Panc1 (cell line): ENCODE measurements at regions not wholly inside any gene's neighbourhood (a gene's known extent, or its start where the extent isn't known, plus 50 kb on each side); places are given as distances from the start of the nearest gene placed in this dataset.

ENCODE experiments used
- ATAC-seq: fragments of 200-7000 bp; cut with Tn5 transposase; 2 replicates; pipeline ENCODE4 v1.9.1; 2020; ENCODE audit warnings: mild to moderate bottlenecking, moderate library complexity
- BruUV-seq: library from RNA; stranded (reverse); fragments of 400-500 nt; replicated peaks from 2 replicates; lab custom pipeline; 2021; lab: Mats Ljungman, UMichigan
- CTCF ChIA-PET: fragments of 300-600 bp; sonication (Branson Sonifier 250); formaldehyde crosslinking; loops from one replicate; lab custom pipeline; 2022; ENCODE audit warnings: antibody characterized with exemption; lab: Charles Lee
- POLR2A ChIA-PET: fragments of 300-600 bp; sonication (Branson Sonifier 250); formaldehyde crosslinking; loops from one replicate; lab custom pipeline; 2022; ENCODE audit warnings: antibody characterized with exemption; lab: Charles Lee
- DNase-seq: peaks from one replicate; pipeline ENCODE4 v3.0.0-alpha.2; 2010; ENCODE audit warnings: low read depth, low spot score
- H3K27ac ChIP-seq: 2 replicates; pipeline ENCODE4 v1.5.1; 2011; ENCODE audit warnings: mild to moderate bottlenecking, low read length, inconsistent platforms
- H3K27me3 ChIP-seq: fragments of 200-500 bp; sonication (Bioruptor generic); 2 replicates; pipeline ENCODE4 v1.6.0; 2014; ENCODE audit warnings: low read length, inconsistent platforms; ENCODE audit not compliant: control insufficient read depth, insufficient read depth
- H3K36me3 ChIP-seq: fragments of 200-500 bp; sonication (Bioruptor generic); 2 replicates; pipeline ENCODE4 v1.5.1; 2014; ENCODE audit warnings: inconsistent platforms, mild to moderate bottlenecking, low read length, moderate library complexity; ENCODE audit not compliant: control insufficient read depth, insufficient read depth
- H3K4me1 ChIP-seq: 2 replicates; pipeline ENCODE4 v1.5.1; 2011; ENCODE audit warnings: inconsistent platforms, mild to moderate bottlenecking, low read length, moderate library complexity; ENCODE audit not compliant: control insufficient read depth, insufficient read depth
- H3K4me3 ChIP-seq, 2 experiments: 2 replicates each; pipeline ENCODE4 v1.5.1; 2011 to 2012; ENCODE audit warnings: low read depth in 2 of 2, low read length in 2 of 2, mild to moderate bottlenecking in 2 of 2, inconsistent platforms in 1 of 2, moderate library complexity in 1 of 2
- H3K9me3 ChIP-seq: fragments of 200-500 bp; sonication (Bioruptor generic); 2 replicates; pipeline ENCODE4 v1.5.1; 2014; ENCODE audit warnings: low read depth, mild to moderate bottlenecking, inconsistent platforms, low read length, moderate library complexity; ENCODE audit not compliant: control insufficient read depth, insufficient read depth
- POLR2AphosphoS5 ChIP-seq: IDR thresholded peaks from 2 replicates; pipeline ENCODE4 v1.6.1; 2012; ENCODE audit warnings: mild to moderate bottlenecking, low read depth, low read length, moderate library complexity
- SIN3A ChIP-seq: IDR thresholded peaks from 2 replicates; pipeline ENCODE4 v1.6.1; 2012; ENCODE audit warnings: low read depth, mild to moderate bottlenecking, low read length, moderate library complexity, borderline replicate concordance; ENCODE audit not compliant: insufficient read depth
- TCF7L2 ChIP-seq: IDR thresholded peaks from 2 replicates; pipeline ENCODE4 v1.6.1; 2011; ENCODE audit warnings: mild to moderate bottlenecking, low read depth, low read length, inconsistent platforms
- in situ Hi-C: cut with HindIII; loops from 2 replicates; pipeline ENCODE4 v1.10.0; 2016; ENCODE audit warnings: low sequenced_read_pairs, low pct_unique_long_range_greater_than_20kb
- intact Hi-C: fragments of 100-400 bp; cut with micrococcal nuclease; formaldehyde crosslinking; loops from one replicate; pipeline ENCODE4 v1.10.0; 2022; ENCODE audit not compliant: unreplicated experiment
- TF ChIP-seq, protein P1 (sequence below), 2 experiments: IDR thresholded peaks; 2 replicates each; pipeline ENCODE4 v1.6.1; 2011 to 2012; ENCODE audit warnings: low read depth in 2 of 2, control low read depth in 1 of 2, low read length in 1 of 2, mild to moderate bottlenecking in 1 of 2, moderate library complexity in 1 of 2; ENCODE audit not compliant: insufficient read depth in 1 of 2
- TF ChIP-seq, protein P2 (sequence below): fragments of 450-650 bp; IDR thresholded peaks from 2 replicates; pipeline ENCODE4 v1.5.1; 2017; ENCODE audit warnings: mild to moderate bottlenecking

DNA sequence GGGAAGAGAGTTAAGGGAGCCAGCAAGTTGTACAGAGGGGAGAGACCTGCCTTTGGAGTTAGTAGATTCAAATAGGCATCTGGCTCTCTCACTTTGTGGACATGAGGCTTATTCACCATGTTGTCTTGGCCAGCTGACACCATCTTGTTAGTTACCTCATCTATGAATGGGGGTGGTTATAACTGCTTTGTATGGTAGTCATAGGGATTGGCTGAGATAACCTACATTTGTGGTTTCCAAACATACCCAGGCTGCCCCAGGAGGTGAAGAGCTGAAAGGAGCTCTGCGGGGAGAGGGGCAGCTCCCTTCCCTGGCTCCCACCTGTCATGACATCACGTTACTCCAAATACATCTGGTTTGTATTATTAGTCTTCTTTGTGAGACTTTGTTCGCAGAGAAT is 393.3 kb upstream of the AUTS2 start:
- CTCF ChIA-PET: no interaction called here
- POLR2A ChIA-PET: no interaction called here
- DNase-seq: no peak
- Histone ChIP-seq H3K27ac (no peak overlapping the region), H3K4me1 (no peaks in the 10 kb centered on the region), H3K9me3 (no peaks in the 10 kb centered on the region), H3K27me3 (no peaks in the 10 kb centered on the region), H3K36me3 (no peaks in the 10 kb centered on the region), H3K4me3 (no peak overlapping the region)
- ATAC-seq: no peak
- in situ Hi-C loops (no loop called here), intact Hi-C loops (no loop called here)
- BruUV-seq: no TSS peak
- TF ChIP-seq POLR2AphosphoS5 (no peak), SIN3A (no peak), TCF7L2 (no peak)
- TF ChIP-seq, protein P1, sequence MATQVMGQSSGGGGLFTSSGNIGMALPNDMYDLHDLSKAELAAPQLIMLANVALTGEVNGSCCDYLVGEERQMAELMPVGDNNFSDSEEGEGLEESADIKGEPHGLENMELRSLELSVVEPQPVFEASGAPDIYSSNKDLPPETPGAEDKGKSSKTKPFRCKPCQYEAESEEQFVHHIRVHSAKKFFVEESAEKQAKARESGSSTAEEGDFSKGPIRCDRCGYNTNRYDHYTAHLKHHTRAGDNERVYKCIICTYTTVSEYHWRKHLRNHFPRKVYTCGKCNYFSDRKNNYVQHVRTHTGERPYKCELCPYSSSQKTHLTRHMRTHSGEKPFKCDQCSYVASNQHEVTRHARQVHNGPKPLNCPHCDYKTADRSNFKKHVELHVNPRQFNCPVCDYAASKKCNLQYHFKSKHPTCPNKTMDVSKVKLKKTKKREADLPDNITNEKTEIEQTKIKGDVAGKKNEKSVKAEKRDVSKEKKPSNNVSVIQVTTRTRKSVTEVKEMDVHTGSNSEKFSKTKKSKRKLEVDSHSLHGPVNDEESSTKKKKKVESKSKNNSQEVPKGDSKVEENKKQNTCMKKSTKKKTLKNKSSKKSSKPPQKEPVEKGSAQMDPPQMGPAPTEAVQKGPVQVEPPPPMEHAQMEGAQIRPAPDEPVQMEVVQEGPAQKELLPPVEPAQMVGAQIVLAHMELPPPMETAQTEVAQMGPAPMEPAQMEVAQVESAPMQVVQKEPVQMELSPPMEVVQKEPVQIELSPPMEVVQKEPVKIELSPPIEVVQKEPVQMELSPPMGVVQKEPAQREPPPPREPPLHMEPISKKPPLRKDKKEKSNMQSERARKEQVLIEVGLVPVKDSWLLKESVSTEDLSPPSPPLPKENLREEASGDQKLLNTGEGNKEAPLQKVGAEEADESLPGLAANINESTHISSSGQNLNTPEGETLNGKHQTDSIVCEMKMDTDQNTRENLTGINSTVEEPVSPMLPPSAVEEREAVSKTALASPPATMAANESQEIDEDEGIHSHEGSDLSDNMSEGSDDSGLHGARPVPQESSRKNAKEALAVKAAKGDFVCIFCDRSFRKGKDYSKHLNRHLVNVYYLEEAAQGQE (IDR thresholded peaks at IDR 0.05; ENCODE audit: insufficient read depth in 1 of 2, low read depth in 2 of 2, low read length in 1 of 2): no peak
- TF ChIP-seq, protein P2, sequence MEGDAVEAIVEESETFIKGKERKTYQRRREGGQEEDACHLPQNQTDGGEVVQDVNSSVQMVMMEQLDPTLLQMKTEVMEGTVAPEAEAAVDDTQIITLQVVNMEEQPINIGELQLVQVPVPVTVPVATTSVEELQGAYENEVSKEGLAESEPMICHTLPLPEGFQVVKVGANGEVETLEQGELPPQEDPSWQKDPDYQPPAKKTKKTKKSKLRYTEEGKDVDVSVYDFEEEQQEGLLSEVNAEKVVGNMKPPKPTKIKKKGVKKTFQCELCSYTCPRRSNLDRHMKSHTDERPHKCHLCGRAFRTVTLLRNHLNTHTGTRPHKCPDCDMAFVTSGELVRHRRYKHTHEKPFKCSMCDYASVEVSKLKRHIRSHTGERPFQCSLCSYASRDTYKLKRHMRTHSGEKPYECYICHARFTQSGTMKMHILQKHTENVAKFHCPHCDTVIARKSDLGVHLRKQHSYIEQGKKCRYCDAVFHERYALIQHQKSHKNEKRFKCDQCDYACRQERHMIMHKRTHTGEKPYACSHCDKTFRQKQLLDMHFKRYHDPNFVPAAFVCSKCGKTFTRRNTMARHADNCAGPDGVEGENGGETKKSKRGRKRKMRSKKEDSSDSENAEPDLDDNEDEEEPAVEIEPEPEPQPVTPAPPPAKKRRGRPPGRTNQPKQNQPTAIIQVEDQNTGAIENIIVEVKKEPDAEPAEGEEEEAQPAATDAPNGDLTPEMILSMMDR: no peak

GRCh38 chr7:69205581-69205980 is 392.7 kb upstream of the AUTS2 start:
- no peak for ATAC-seq
- Histone ChIP-seq H3K4me3 (no peak overlapping the region), H3K27ac (no peak overlapping the region), H3K36me3 (no peaks in the 10 kb centered on the region), H3K27me3 (no peaks in the 10 kb centered on the region), H3K9me3 (no peaks in the 10 kb centered on the region), H3K4me1 (no peaks in the 10 kb centered on the region)
- CTCF ChIA-PET: no interaction called here
- POLR2A ChIA-PET: no interaction called here
- BruUV-seq: no TSS peak
- no peak for DNase-seq
- intact Hi-C loops (no loop called here), in situ Hi-C loops (no loop called here)
- no peak for TF ChIP-seq SIN3A
- TF ChIP-seq POLR2AphosphoS5: no peak
- no peak for TF ChIP-seq TCF7L2
- TF ChIP-seq, protein P2: no peak
- TF ChIP-seq, protein P1 (IDR thresholded peaks at IDR 0.05; ENCODE audit: insufficient read depth in 1 of 2, low read depth in 2 of 2, low read length in 1 of 2): no peak
